HG03196 (cell line): ENCODE measurements at regions not wholly inside any gene's neighbourhood (a gene's known extent, or its start where the extent isn't known, plus 50 kb on each side); places are given as distances from the start of the nearest gene placed in this dataset.
"Not testable (repeated sequence)": the region's sequence is repeated elsewhere in the genome, so short reads cannot be mapped to it uniquely, and the experiment has no call there.

Experiments used
- ATAC-seq: cut with Tn5 transposase; IDR thresholded peaks from one replicate; pipeline ENCODE4 v1.9.1; 2021; ENCODE audit not compliant: unreplicated experiment

GRCh38 chr9:75718677-75719076 is 171.8 kb upstream of the PCSK5 start:
- ATAC-seq = no peak

DNA sequence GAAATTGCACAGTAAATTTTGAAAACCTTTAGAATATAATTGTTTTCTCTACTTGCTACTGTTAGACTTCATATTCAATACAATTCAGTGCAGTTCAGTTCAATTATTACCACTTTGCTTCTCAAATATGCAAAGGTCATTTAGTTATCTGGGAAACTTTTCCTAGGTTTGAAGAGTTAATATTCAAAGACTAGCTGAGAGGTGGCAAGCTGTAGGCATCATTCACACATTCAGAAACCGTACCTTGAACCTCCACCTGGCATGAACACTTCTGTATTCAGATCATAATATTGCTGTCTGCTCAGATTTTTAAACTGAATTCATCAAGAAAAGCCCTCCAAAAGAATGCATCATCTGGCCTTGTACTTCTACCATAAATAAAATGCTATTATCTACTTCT is 162.1 kb upstream of the PCSK5 start:
- ATAC-seq = no peak

- ATAC-seq = no peak
Measured at GRCh38 chr9:75734802-75735201, 155.7 kb upstream of the PCSK5 start.

DNA sequence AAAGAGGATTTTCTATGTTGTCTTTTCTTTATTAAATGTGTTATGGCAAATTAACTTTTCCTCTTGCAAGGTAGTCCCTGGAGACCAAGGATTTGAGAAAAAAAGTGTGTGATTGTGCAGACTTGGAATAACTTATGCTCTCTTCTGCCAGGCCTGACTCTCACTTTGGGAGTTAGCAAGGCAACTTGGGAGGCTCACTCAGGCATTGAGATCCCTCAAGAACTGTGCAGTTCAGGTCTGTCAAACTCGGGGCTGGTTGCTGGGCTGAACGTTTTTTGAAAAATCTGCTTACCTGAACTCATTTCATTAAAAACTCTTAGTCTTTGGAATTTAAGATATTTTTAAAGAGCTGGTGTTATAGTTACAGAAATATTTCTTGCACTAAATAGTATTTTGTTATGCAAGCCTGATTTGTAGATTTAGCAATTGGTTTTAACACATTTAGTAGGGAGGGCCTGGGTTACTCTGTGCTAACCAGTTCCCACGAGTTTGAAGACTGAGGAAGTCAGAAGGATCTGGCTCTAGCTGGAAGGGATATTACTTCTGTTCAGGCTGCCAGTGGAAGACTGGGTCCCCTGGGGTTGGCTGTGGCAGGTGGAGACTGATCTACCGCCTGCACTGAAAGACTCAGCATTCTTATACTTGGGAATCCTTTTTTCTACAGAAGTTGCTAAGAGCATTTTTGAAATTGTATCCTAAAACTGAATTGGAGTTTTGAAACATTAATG is 150.4 kb upstream of the PCSK5 start:
- no peak for ATAC-seq

GRCh38 chr9:75743855-75744254 is 146.6 kb upstream of the PCSK5 start:
- ATAC-seq = no peak

DNA sequence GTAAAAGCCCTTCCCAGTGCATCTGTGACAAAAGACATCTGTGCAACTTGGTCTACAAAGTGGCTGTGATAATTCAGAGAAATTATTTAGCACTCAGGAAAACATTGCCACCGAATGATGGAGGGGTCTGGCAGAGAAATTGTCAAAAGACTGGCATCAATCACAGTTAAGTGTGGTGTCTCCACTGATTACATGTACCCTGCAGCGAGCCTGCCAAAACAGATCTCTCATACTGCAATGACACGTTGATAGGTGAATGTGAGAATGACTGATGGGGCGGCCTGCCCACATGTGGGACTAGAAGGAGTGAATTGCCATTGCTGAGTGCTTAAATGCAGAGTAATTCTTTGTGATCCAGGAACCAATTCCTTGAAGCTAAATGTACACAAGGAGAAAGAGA is 136.4 kb upstream of the PCSK5 start:
- ATAC-seq = no peak

DNA sequence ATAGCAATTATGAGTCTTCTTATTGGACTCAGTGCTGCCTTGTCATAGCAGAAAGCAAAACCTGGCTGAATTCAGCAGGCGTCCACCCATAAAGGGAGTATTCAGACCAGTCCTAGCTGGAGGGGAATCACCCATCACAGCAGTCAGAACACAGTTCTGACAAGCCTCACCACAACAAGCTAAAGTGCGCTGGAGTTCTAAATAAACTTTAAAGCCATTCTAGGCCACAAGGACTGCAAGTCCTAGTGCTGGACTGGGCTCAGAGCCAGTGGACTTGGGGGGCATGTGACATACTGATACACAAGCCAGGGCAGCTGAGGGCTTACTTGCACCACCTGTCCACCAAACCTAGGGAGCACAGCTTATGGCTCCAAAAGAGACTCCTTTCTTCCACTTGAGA is 115.3 kb upstream of the PCSK5 start:
- ATAC-seq = no peak

DNA sequence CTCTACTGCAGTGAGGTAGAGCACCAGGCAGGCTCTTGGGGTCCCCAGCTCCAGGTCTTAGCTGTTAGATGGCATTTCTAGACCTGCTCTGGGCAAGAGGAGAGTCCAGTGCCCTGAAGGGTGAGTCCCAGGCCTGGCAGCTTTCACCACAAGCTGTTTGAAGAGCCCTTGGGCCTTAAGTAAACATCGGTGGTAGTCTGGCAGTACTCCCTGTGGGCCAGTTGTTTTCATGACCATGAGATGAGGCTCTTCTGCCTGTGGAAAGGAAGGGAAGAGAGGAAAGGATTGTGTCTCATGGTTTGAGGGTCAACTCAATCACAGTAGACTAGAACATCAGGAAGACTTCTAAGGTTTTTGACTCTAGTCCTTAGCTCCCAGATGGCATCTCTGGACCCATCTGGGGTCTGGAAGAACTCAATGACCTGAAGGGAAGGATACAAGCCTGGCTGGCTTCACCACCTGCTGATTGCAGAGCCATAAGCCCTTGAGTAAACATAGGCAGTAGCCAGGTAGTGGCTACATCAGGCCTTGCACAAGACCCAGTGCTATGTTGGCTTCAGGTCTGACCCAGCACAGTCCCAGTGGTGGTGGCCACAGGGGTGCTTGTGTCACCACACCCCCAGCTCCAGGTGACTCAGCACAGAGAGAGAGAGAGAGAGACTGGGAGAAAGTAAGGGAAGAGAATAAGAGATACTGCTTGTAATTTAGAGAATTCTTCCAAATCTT is 114.3 kb upstream of the PCSK5 start:
- ATAC-seq = no peak

DNA sequence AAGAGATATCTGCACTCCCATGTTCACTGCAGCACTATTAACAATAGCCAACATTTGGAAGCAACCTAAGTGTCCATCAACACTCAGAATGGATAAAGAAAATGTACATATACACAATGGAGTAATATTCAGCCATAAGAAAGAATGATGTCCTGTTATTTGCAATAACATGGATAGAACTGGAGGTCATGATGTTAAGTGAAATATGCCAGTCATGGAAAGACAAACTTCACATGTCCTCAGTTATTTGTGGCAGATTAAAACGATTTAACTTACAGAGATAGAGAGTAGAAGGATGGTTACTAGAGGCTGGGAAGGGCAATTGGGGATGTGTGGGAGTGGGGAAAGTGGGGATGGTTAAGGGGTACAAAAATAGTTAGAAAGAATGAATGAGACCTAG is 110.3 kb upstream of the PCSK5 start:
- no peak for ATAC-seq

- no peak for ATAC-seq
Measured at GRCh38 chr9:75788006-75788634, 102.4 kb upstream of the PCSK5 start.

- ATAC-seq = no peak
Measured at GRCh38 chr9:75797085-75797580, 93.3 kb upstream of the PCSK5 start.

- no peak for ATAC-seq
Measured at GRCh38 chr9:75798505-75798904, 92.0 kb upstream of the PCSK5 start.

DNA sequence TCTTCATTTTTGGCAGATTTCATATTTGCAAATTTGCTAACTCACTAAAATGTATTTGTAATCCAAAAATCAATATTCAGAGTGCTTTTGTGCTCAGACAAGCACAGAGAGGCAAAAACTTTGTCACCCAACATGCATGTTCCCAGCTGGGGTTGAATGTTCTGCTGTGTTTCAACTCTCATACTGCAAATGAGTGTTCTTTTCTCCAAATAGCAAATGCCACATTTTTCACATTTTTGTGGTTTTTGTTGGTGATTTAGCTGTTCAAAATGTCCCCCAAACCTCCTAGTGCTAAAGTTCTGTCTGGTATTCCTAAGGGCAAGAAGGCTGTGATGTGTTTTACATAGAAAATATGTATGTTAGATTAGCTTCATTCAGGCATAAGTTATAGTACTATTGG is 87.3 kb upstream of the PCSK5 start:
- no peak for ATAC-seq

DNA sequence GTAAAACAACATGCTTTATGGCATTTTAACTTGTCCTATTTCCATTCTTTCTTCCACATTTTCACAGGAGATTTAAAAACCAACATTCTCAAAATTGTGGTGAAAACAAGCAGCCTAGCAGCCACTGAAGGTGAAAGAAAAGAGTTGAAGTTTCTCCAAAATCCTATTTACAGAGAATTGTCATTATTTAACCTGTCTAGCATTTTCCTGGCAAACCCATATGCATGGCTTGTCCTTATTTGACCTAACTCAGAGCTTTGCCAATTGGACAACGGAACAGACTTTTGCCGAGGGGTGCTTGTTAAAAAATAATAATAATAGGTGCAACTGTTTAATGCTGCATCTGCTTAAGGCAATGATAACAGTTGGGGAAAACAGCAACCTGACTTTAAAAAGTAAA is 80.4 kb upstream of the PCSK5 start:
- ATAC-seq = no peak

DNA sequence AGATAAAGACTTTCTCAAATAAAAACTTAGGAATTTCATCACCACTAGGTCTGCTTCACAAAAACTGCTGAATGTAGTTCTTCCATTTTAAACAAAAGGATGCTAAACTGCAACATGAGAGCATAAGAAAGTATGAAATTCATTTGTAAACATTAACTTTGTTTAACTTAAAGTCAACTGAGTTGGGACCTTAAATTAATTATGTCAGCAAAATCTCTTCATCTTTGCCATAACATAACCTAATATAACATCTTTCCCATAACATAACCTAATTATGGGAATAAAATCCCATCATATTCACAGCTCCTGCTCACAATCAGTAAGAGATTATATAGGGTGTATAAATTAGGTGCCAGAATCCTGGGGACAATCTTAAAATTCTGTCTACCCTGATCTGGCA is 78.8 kb upstream of the PCSK5 start:
- ATAC-seq = no peak

GRCh38 chr9:75812141-75812540 is 78.3 kb upstream of the PCSK5 start:
- no peak for ATAC-seq

GRCh38 chr9:75814667-75815066 is 75.8 kb upstream of the PCSK5 start:
- no peak for ATAC-seq

- ATAC-seq = not testable (repeated sequence)
Measured at GRCh38 chr9:75820471-75821115, 69.9 kb upstream of the PCSK5 start.

DNA sequence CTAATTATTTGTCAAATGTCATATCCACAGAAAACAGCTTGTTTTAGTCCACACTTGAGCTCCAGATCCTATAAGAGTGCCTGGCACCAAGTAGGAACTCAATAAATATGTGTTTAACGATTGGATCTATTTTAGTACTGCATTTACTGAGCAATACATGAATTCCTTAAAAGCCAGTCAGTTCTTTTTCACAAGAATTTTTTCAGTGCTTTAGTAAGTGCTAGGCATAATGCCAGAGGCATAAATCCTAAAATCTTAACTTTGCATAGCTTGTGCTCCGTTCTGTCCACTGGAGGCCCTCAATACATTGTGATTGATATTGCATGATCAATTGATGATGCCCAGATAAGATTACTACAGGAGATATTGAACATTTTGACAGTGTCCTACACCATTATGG is 67.3 kb upstream of the PCSK5 start:
- ATAC-seq = no peak

DNA sequence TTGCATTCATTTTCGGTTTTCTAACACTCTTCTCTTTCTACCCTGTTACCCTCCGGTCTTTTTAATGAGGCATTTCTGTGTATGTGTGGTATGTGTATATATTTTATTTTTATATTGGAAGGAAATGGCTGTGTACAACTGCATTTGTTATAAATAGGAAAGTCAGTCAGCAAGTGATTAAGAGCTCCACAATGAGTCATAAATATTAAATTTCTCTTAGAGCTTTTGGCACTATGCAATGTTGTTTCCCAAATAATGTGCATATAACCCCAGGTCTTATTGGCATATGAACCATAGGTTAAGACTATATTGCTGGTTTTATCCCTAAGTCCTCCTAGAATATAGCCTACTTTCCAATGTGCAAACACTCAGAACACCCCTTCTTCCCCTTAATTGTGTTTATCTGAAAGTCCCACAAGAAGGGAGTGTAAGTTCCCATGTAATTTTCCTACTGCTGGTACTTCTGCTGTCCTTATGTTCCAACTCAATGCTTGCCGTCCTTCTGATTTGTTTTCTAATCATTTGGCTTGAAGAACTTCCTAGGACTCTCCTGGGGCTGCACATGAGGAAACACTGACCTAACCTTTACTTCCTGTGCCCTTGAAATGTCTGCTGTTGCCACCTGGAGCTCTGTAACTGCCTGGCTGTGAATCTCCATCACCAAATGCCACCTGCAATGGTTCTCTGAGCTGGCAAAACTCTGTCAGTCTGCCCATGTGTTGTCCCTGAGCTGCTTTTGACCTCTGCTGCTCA is 65.5 kb upstream of the PCSK5 start:
- ATAC-seq = no peak

DNA sequence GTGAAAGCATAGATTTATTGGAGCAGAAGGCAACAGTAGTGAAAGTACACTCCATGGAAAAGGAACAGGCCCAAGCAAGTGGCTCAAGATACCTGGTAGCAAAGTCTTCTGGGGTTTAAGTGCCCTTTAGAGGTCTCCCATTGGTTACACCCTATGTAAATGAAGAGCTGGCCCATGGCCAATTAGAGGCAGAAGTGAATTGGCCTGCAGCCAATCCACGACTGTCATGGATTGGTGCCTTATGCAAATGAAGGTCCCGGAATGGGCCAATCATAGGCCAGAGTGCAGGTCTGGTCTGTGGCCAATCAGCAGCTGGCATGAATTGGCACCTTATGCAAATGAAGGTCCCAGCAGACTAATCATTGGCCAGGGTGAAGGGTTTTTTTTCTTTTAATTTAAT is 64.2 kb upstream of the PCSK5 start:
- ATAC-seq = no peak
